ELR (cell line): ENCODE measurements at regions not wholly inside any gene's neighbourhood (a gene's known extent, or its start where the extent isn't known, plus 50 kb on each side); places are given as distances from the start of the nearest gene placed in this dataset.

Experiments used
- DNase-seq: peaks from one replicate; pipeline ENCODE4 v3.0.0-alpha.2; 2015; ENCODE audit warnings: low read depth

GRCh38 chr1:99573431-99574217, 72.3 kb upstream of the PALMD start:
- no peak for DNase-seq

GRCh38 chr1:99577313-99577712, 68.6 kb upstream of the PALMD start:
- DNase-seq = no peak

- no peak for DNase-seq
Observed at GRCh38 chr1:99579691-99580172, 66.2 kb upstream of the PALMD start.

- no peak for DNase-seq
Observed at GRCh38 chr1:99580451-99580850, 65.5 kb upstream of the PALMD start.

- DNase-seq = no peak
Observed at GRCh38 chr1:99587008-99587407, 58.9 kb upstream of the PALMD start.

- DNase-seq = no peak
Observed at GRCh38 chr1:99589186-99589636, 56.7 kb upstream of the PALMD start.

GRCh38 chr1:99590578-99591209, 55.2 kb upstream of the PALMD start:
- DNase-seq = peak; percentile 98

- DNase-seq = no peak
Observed at GRCh38 chr1:99591886-99592285, 54.0 kb upstream of the PALMD start.

- DNase-seq = no peak
Observed at GRCh38 chr1:99594205-99594604, 51.7 kb upstream of the PALMD start.

GRCh38 chr1:99595041-99595440, 50.9 kb upstream of the PALMD start:
- no peak for DNase-seq

- no peak for DNase-seq
Observed at GRCh38 chr1:99595441-99595840, 50.5 kb upstream of the PALMD start.
